H1 (cell line): ENCODE measurements at regions not wholly inside any gene's neighbourhood (a gene's known extent, or its start where the extent isn't known, plus 50 kb on each side); places are given as distances from the start of the nearest gene placed in this dataset.

ENCODE experiments used
- CTCF ChIA-PET: fragments of 300-600 bp; sonication (Branson Sonifier 250); formaldehyde crosslinking; loops from one replicate; lab custom pipeline; 2021; ENCODE audit not compliant: partially characterized antibody; lab: Charles Lee
- POLR2A ChIA-PET: fragments of 300-600 bp; sonication (Branson Sonifier 250); formaldehyde crosslinking; loops from one replicate; lab custom pipeline; 2021; ENCODE audit warnings: inconsistent platforms; ENCODE audit not compliant: partially characterized antibody; lab: Charles Lee
- DNase-seq, 2 experiments: peaks; one replicate each; pipeline versions ENCODE4 v3.0.0 to v3.0.0-alpha.2; 2010 to 2022; ENCODE audit warnings: low spot score in 2 of 2, low read depth in 1 of 2, mixed read lengths in 1 of 2
- FAIRE-seq: peaks from 2 replicates; lab custom pipeline; 2011; peaks lifted over from hg19 to GRCh38; lab: Jason Lieb, UNC
- H2AFZ ChIP-seq: 2 replicates; pipeline ENCODE4 v1.8.1; 2012; ENCODE audit warnings: low read length, inconsistent platforms
- H2AK5ac ChIP-seq: 2 replicates; pipeline ENCODE4 v1.6.1; 2013; ENCODE audit warnings: low read depth, low read length
- H2BK120ac ChIP-seq: replicated peaks from 2 replicates; pipeline ENCODE3; 2013; ENCODE audit warnings: low read depth, low read length, inconsistent platforms
- H2BK12ac ChIP-seq: 2 replicates; pipeline ENCODE4 v1.6.1; 2013; ENCODE audit warnings: low read depth, low read length
- H2BK15ac ChIP-seq: 2 replicates; pipeline ENCODE4 v1.6.1; 2013; ENCODE audit warnings: low read length
- H2BK20ac ChIP-seq: 2 replicates; pipeline ENCODE4 v1.6.1; 2013; ENCODE audit warnings: low read length
- H2BK5ac ChIP-seq: 2 replicates; pipeline ENCODE4 v1.6.1; 2013; ENCODE audit warnings: low read depth, low read length
- H3K14ac ChIP-seq: 2 replicates; pipeline ENCODE4 v1.6.1; 2013; ENCODE audit warnings: inconsistent platforms; ENCODE audit not compliant: insufficient read length
- H3K18ac ChIP-seq: 2 replicates; pipeline ENCODE4 v1.6.1; 2013; ENCODE audit warnings: low read length; ENCODE audit errors: extremely low read depth
- H3K23ac ChIP-seq: 2 replicates; pipeline ENCODE4 v1.6.1; 2013; ENCODE audit warnings: inconsistent platforms; ENCODE audit not compliant: insufficient read length
- H3K23me2 ChIP-seq: 2 replicates; pipeline ENCODE4 v1.6.1; 2013; ENCODE audit warnings: low read depth, low read length
- H3K27ac ChIP-seq: 2 replicates; pipeline ENCODE4 v1.6.1; 2011; ENCODE audit warnings: low read depth, low read length, inconsistent platforms
- H3K27me3 ChIP-seq, 4 experiments: replicated peaks in 1 of 4; 1 replicate in 1 of 4; 2 replicates in 3 of 4; pipeline versions ENCODE4 v1.6.1 to v1.8.1; 2011 to 2013; ENCODE audit warnings: low read length in 3 of 4, mild to moderate bottlenecking in 3 of 4, inconsistent platforms in 2 of 4, mixed read lengths in 2 of 4, moderate library complexity in 1 of 4; ENCODE audit not compliant: control insufficient read depth in 3 of 4, insufficient read depth in 3 of 4; ENCODE audit errors: extremely low read depth in 1 of 4
- H3K36me3 ChIP-seq, 4 experiments: 2 replicates each; pipeline versions ENCODE4 v1.6.1 to v1.8.1; 2011 to 2013; ENCODE audit warnings: mild to moderate bottlenecking in 4 of 4, low read length in 3 of 4, moderate library complexity in 2 of 4, control low read depth in 1 of 4, inconsistent platforms in 1 of 4; ENCODE audit not compliant: insufficient read depth in 4 of 4, control insufficient read depth in 2 of 4
- H3K4ac ChIP-seq: replicated peaks from 2 replicates; pipeline ENCODE3; 2013; ENCODE audit warnings: low read length, low read depth, mixed read lengths, inconsistent platforms; ENCODE audit not compliant: insufficient read length
- H3K4me1 ChIP-seq, 4 experiments: replicated peaks in 1 of 4; 1 replicate in 1 of 4; 2 replicates in 3 of 4; pipeline versions ENCODE4 v1.6.1 to v1.8.1; 2011 to 2013; ENCODE audit warnings: low read length in 3 of 4, inconsistent platforms in 2 of 4, mixed read lengths in 1 of 4; ENCODE audit not compliant: insufficient read depth in 4 of 4, control insufficient read depth in 3 of 4
- H3K4me2 ChIP-seq, 2 experiments: 2 replicates each; pipeline versions ENCODE4 v1.6.1 to v1.8.1; 2011 to 2013; ENCODE audit warnings: low read depth in 2 of 2, low read length in 2 of 2, control low read depth in 1 of 2, inconsistent platforms in 1 of 2, mild to moderate bottlenecking in 1 of 2; ENCODE audit not compliant: insufficient read depth in 1 of 2
- H3K4me3 ChIP-seq, 4 experiments: fragments of 200-600, 300-600 bp in 1 of 4; sonication (generic), shearing (Covaris generic), sonication (Bioruptor Twin) in 1 of 4; 2 replicates each; pipeline versions ENCODE4 v1.5.1 to v1.8.1; 2011 to 2016; ENCODE audit warnings: low read length in 4 of 4, low read depth in 3 of 4, control low read depth in 2 of 4, inconsistent platforms in 2 of 4, mild to moderate bottlenecking in 2 of 4, mixed read lengths in 1 of 4, moderate library complexity in 1 of 4; ENCODE audit not compliant: insufficient read depth in 2 of 4; ENCODE audit errors: extremely low read depth in 1 of 4
- H3K56ac ChIP-seq: replicated peaks from 2 replicates; pipeline ENCODE3; 2013; ENCODE audit warnings: low read depth, mild to moderate bottlenecking, mixed read lengths, low read length, inconsistent platforms; ENCODE audit not compliant: insufficient read length
- H3K79me1 ChIP-seq: 2 replicates; pipeline ENCODE4 v1.6.1; 2013; ENCODE audit warnings: low read depth, low read length, control low read depth
- H3K79me2 ChIP-seq, 2 experiments: 2 replicates each; pipeline versions ENCODE4 v1.6.1 to v1.8.1; 2012 to 2013; ENCODE audit warnings: low read length in 2 of 2, mild to moderate bottlenecking in 2 of 2, inconsistent platforms in 1 of 2; ENCODE audit not compliant: insufficient read depth in 2 of 2, control insufficient read depth in 1 of 2
- H3K9ac ChIP-seq, 4 experiments: replicated peaks in 1 of 4; 1 replicate in 1 of 4; 2 replicates in 3 of 4; pipeline versions ENCODE4 v1.6.1 to v1.8.1; 2011 to 2013; ENCODE audit warnings: low read depth in 3 of 4, low read length in 3 of 4, control low read depth in 2 of 4, mild to moderate bottlenecking in 2 of 4, moderate library complexity in 2 of 4, inconsistent platforms in 1 of 4; ENCODE audit errors: extremely low read depth in 1 of 4
- H3K9me3 ChIP-seq, 2 experiments: 2 replicates each; pipeline versions ENCODE4 v1.6.1 to v1.8.1; 2012 to 2013; ENCODE audit warnings: mild to moderate bottlenecking in 2 of 2, moderate library complexity in 2 of 2, control low read depth in 1 of 2, inconsistent platforms in 1 of 2, low read depth in 1 of 2, low read length in 1 of 2, mixed read lengths in 1 of 2; ENCODE audit not compliant: insufficient read depth in 2 of 2
- H4K20me1 ChIP-seq, 2 experiments: replicated peaks in 1 of 2; 2 replicates each; pipeline versions ENCODE3 to v1.8.1; 2011 to 2013; ENCODE audit warnings: inconsistent platforms in 2 of 2, low read length in 2 of 2, mild to moderate bottlenecking in 1 of 2; ENCODE audit not compliant: insufficient read depth in 2 of 2, control insufficient read depth in 1 of 2
- H4K5ac ChIP-seq: 2 replicates; pipeline ENCODE4 v1.6.1; 2013; ENCODE audit warnings: low read length, low read depth, mixed read lengths, inconsistent platforms; ENCODE audit not compliant: insufficient read length
- H4K8ac ChIP-seq: 2 replicates; pipeline ENCODE4 v1.8.0; 2013; ENCODE audit warnings: mild to moderate bottlenecking, moderate library complexity, low read length, inconsistent platforms; ENCODE audit not compliant: insufficient read depth; ENCODE audit errors: extremely low read depth
- H4K91ac ChIP-seq: replicated peaks from 2 replicates; pipeline ENCODE3; 2013; ENCODE audit warnings: low read length, mixed read lengths, inconsistent platforms; ENCODE audit not compliant: insufficient read length
- CBX8 ChIP-seq: fragments of 300-800, 300-1000 bp; sonication (generic); IDR thresholded peaks from 2 replicates; pipeline ENCODE4 v1.7.1; 2016; ENCODE audit warnings: low read depth, low read length, borderline replicate concordance
- CHD2 ChIP-seq: IDR thresholded peaks from 2 replicates; pipeline ENCODE4 v1.6.1; 2012; ENCODE audit warnings: low read length, improper control_type of control experiment
- EP300 ChIP-seq, 2 experiments: IDR thresholded peaks; 1 replicate in 1 of 2; 2 replicates in 1 of 2; pipeline ENCODE4 v1.6.1; 2011 to 2012; ENCODE audit warnings: low read depth in 2 of 2, low read length in 2 of 2, mild to moderate bottlenecking in 2 of 2, borderline replicate concordance in 1 of 2, inconsistent platforms in 1 of 2, moderate library complexity in 1 of 2
- GABPA ChIP-seq: IDR thresholded peaks from 2 replicates; pipeline ENCODE4 v1.6.1; 2011; ENCODE audit warnings: mild to moderate bottlenecking, low read length, moderate library complexity, borderline replicate concordance; ENCODE audit not compliant: insufficient read depth
- HDAC2 ChIP-seq, 2 experiments: fragments of 300-600 bp in 1 of 2; sonication (generic) in 1 of 2; IDR thresholded peaks; 2 replicates each; pipeline ENCODE4 v1.6.1; 2011 to 2012; ENCODE audit warnings: low read depth in 2 of 2, low read length in 2 of 2, mild to moderate bottlenecking in 2 of 2, moderate library complexity in 2 of 2, borderline replicate concordance in 1 of 2, inconsistent platforms in 1 of 2
- JUN ChIP-seq: IDR thresholded peaks from 2 replicates; pipeline ENCODE4 v1.6.1; 2011; ENCODE audit warnings: low read depth, mild to moderate bottlenecking, improper control_type of control experiment, low read length
- RBBP5 ChIP-seq: IDR thresholded peaks from 2 replicates; pipeline ENCODE4 v1.7.1; 2012; ENCODE audit warnings: low read depth, mild to moderate bottlenecking, inconsistent platforms, low read length, moderate library complexity, borderline replicate concordance
- SIN3A ChIP-seq, 2 experiments: IDR thresholded peaks in 1 of 2; conservative IDR thresholded peaks in 1 of 2; 2 replicates each; pipeline ENCODE4 v1.6.1; 2011 to 2012; ENCODE audit warnings: low read length in 2 of 2, improper control_type of control experiment in 1 of 2, low read depth in 1 of 2, mild to moderate bottlenecking in 1 of 2
- SP2 ChIP-seq: IDR thresholded peaks from 2 replicates; pipeline ENCODE4 v1.6.1; 2012; ENCODE audit warnings: mild to moderate bottlenecking, low read length, inconsistent platforms
- TCF12 ChIP-seq: IDR thresholded peaks from 2 replicates; pipeline ENCODE4 v1.6.1; 2011; ENCODE audit warnings: low read depth, mild to moderate bottlenecking, low read length
- WGBS, 2 experiments: shearing (Covaris generic) in 1 of 2; methylation state at CpG; one replicate each; pipeline versions ENCODE4 v1.1.6 to v1.1.7; 2013 to 2015; ENCODE audit warnings: low lambda C conversion rate in 2 of 2, mixed read lengths in 2 of 2, inconsistent platforms in 1 of 2, low coverage in 1 of 2, missing lambda C conversion rate in 1 of 2; ENCODE audit not compliant: insufficient replicate concordance in 2 of 2, insufficient coverage in 1 of 2, insufficient read length in 1 of 2; ENCODE audit errors: extremely low coverage in 1 of 2, missing lambda C conversion rate in 1 of 2; 5-methylcytosine and 5-hydroxymethylcytosine counted together
- TF ChIP-seq, protein P1 (sequence below): IDR thresholded peaks from 2 replicates; pipeline ENCODE4 v1.6.1; 2011; ENCODE audit warnings: low read depth, mild to moderate bottlenecking, low read length; ENCODE audit not compliant: insufficient read depth

DNA sequence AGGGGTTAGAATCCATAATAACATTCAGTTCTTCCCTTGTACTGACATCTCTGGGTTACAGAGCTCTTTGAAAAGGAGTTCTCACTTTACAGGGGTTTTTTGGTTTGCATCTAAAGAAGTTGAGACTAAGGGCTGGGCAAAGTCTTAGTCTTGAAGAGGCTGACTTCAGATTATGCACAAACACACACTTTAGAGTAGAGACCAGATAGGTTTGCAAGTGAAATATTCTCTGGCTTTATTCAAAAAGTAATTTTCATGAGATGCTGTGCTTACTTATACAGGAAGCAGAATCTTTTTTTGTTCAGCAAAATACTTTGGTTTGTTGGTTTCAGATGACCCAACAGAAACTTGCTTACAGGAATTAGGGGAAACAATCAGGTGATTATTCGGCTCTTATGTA lies 410.9 kb upstream of the LRRTM1 start:
- ChIA-PET POLR2A (no interaction called here), CTCF (no interaction called here)
- H3K23me2 ChIP-seq: no peaks in the 10 kb centered on the region
- no peak overlapping the region for H3K56ac ChIP-seq
- no peak overlapping the region for H4K8ac ChIP-seq
- H3K23ac ChIP-seq: no peak overlapping the region
- H3K27me3 ChIP-seq: no peaks in the 10 kb centered on the region
- no peaks in the 10 kb centered on the region for H3K4me1 ChIP-seq
- H3K14ac ChIP-seq: no peak overlapping the region
- no peaks in the 10 kb centered on the region for H3K79me1 ChIP-seq
- no peaks in the 10 kb centered on the region for H4K20me1 ChIP-seq
- no peak overlapping the region for H2BK15ac ChIP-seq
- no peak overlapping the region for H4K5ac ChIP-seq
- DNase-seq (no peak), FAIRE-seq (no peak)
- H3K4me2 ChIP-seq: no peak overlapping the region
- H3K36me3 ChIP-seq: no peaks in the 10 kb centered on the region
- no peak overlapping the region for H2BK12ac ChIP-seq
- no peak overlapping the region for H3K27ac ChIP-seq
- TF ChIP-seq JUN: no peak
- TF ChIP-seq EP300 (IDR thresholded peaks at IDR 0.05; ENCODE audit: borderline replicate concordance in 1 of 2, low read depth in 2 of 2, low read length in 2 of 2): no peak
- TF ChIP-seq SP2: no peak
- TF ChIP-seq TCF12: no peak
- TF ChIP-seq CBX8: no peak
- no peak for TF ChIP-seq HDAC2 (IDR thresholded peaks at IDR 0.05; ENCODE audit: borderline replicate concordance in 1 of 2, low read depth in 2 of 2, low read length in 2 of 2)
- no peak for TF ChIP-seq RBBP5
- TF ChIP-seq, protein P1, sequence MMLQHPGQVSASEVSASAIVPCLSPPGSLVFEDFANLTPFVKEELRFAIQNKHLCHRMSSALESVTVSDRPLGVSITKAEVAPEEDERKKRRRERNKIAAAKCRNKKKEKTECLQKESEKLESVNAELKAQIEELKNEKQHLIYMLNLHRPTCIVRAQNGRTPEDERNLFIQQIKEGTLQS: no peak
- no peak for TF ChIP-seq CHD2
- TF ChIP-seq SIN3A (conservative IDR thresholded peaks at IDR 0.05 in 1 of 2, IDR thresholded peaks at IDR 0.05 in 1 of 2; ENCODE audit: low read depth in 1 of 2, low read length in 2 of 2): no peak
- TF ChIP-seq GABPA: no peak
- no peak overlapping the region for H2BK5ac ChIP-seq
- no peak overlapping the region for H2BK120ac ChIP-seq
- no peaks in the 10 kb centered on the region for H3K9me3 ChIP-seq
- no peak overlapping the region for H3K9ac ChIP-seq
- no peak overlapping the region for H2AK5ac ChIP-seq
- no peak overlapping the region for H3K4me3 ChIP-seq
- no peak overlapping the region for H2BK20ac ChIP-seq
- WGBS, 2 experiments: 100% methylated on average over 1 of the region's 1 CpG; no CpG with 5 or more reads in 1 of the 2 experiments
- no peak overlapping the region for H4K91ac ChIP-seq
- no peak overlapping the region for H3K4ac ChIP-seq
- no peak overlapping the region for H2AFZ ChIP-seq
- no peak overlapping the region for H3K18ac ChIP-seq
- no peaks in the 10 kb centered on the region for H3K79me2 ChIP-seq
